Ishikawa (cell line): ENCODE measurements at regions not wholly inside any gene's neighbourhood (a gene's known extent, or its start where the extent isn't known, plus 50 kb on each side); places are given as distances from the start of the nearest gene placed in this dataset.
A peak's percentile ranks its signal among the peaks of the same experiment; 100 is the strongest.

Experiments used
- CEBPB ChIP-seq: IDR thresholded peaks from 2 replicates; pipeline ENCODE4 v1.6.1; 2012
- CREB1 ChIP-seq: IDR thresholded peaks from 2 replicates; pipeline ENCODE4 v1.6.1; 2012; ENCODE audit warnings: low read depth
- EGR1 ChIP-seq: IDR thresholded peaks from 2 replicates; pipeline ENCODE4 v1.6.1; 2012
- EP300 ChIP-seq: IDR thresholded peaks from 2 replicates; pipeline ENCODE4 v1.6.1; 2012; ENCODE audit warnings: borderline replicate concordance
- FOXM1 ChIP-seq: IDR thresholded peaks from 2 replicates; pipeline ENCODE4 v1.6.1; 2012; ENCODE audit warnings: low read depth, borderline replicate concordance
- MAX ChIP-seq: IDR thresholded peaks from 2 replicates; pipeline ENCODE4 v1.6.1; 2012
- NFIC ChIP-seq: IDR thresholded peaks from 2 replicates; pipeline ENCODE4 v1.6.1; 2012
- RAD21 ChIP-seq: IDR thresholded peaks from 2 replicates; pipeline ENCODE4 v1.6.1; 2012; ENCODE audit warnings: low read depth
- REST ChIP-seq: IDR thresholded peaks from 2 replicates; pipeline ENCODE4 v1.6.1; 2012; ENCODE audit warnings: low read depth, mild to moderate bottlenecking
- TAF1 ChIP-seq: IDR thresholded peaks from 2 replicates; pipeline ENCODE4 v1.6.1; 2012; ENCODE audit warnings: low read depth, mild to moderate bottlenecking
- TCF12 ChIP-seq: IDR thresholded peaks from 2 replicates; pipeline ENCODE4 v1.6.1; 2012; ENCODE audit warnings: low read depth
- TEAD4 ChIP-seq: IDR thresholded peaks from 2 replicates; pipeline ENCODE4 v1.6.1; 2012
- USF1 ChIP-seq: IDR thresholded peaks from 2 replicates; pipeline ENCODE4 v1.6.1; 2012
- YY1 ChIP-seq: IDR thresholded peaks from 2 replicates; pipeline ENCODE4 v1.6.1; 2012; ENCODE audit warnings: low read depth
- ZBTB7A ChIP-seq: IDR thresholded peaks from 2 replicates; pipeline ENCODE4 v1.6.1; 2012; ENCODE audit warnings: low read depth

GRCh38 chr10:3556191-3557017, 228.6 kb downstream of the KLF6 start:
- 0 out of 2 replicates have a peak, but pooled peaks have one; percentile 17 for TF ChIP-seq CEBPB

- no peak for TF ChIP-seq TAF1
- no peak for TF ChIP-seq CREB1
- TF ChIP-seq TEAD4 = no peak
- TF ChIP-seq USF1 = no peak
- TF ChIP-seq FOXM1 = no peak
- TF ChIP-seq EP300 = no peak
- no peak for TF ChIP-seq MAX
- no peak for TF ChIP-seq REST
Measured at GRCh38 chr10:3554121-3554522, 230.9 kb downstream of the KLF6 start.

DNA sequence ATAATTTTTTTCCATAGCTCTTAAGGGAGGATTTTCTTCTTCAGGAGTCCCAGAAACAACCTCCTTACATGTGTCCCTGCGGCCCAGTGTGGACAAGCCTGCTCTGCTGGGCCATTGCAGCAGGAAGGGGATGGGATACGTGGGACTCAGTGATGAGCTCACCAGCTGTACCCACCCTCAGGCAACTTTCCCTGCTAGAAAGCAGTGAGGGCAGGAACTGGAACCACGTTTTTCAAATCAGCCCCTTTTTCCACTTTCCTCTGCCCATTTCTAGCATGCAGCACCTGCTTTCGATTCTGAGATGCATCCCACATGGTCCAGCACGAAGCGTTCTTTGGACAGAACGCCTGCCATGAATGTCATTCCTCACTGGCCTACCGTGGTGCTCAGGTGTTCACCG, 232.7 kb downstream of the KLF6 start:
- TF ChIP-seq FOXM1 (no peak), CEBPB (no peak), TCF12 (no peak)

GRCh38 chr10:3551761-3552160, 233.2 kb downstream of the KLF6 start:
- TF ChIP-seq EGR1 = no peak
- no peak for TF ChIP-seq MAX
- no peak for TF ChIP-seq USF1
- no peak for TF ChIP-seq NFIC
- TF ChIP-seq CREB1 = no peak
- TF ChIP-seq RAD21 = no peak
- no peak for TF ChIP-seq REST
- TF ChIP-seq TEAD4 = no peak
- TF ChIP-seq TCF12 = no peak
- no peak for TF ChIP-seq YY1
- no peak for TF ChIP-seq EP300
- no peak for TF ChIP-seq ZBTB7A
- TF ChIP-seq CEBPB = no peak
- TF ChIP-seq FOXM1 = no peak
- TF ChIP-seq TAF1 = no peak

- TF ChIP-seq REST = no peak
- TF ChIP-seq USF1 = no peak
- no peak for TF ChIP-seq EGR1
- TF ChIP-seq RAD21 = no peak
- TF ChIP-seq TEAD4 = no peak
- no peak for TF ChIP-seq CREB1
- no peak for TF ChIP-seq FOXM1
- TF ChIP-seq TAF1 = no peak
- TF ChIP-seq NFIC = no peak
- TF ChIP-seq CEBPB = no peak
- TF ChIP-seq MAX = no peak
- TF ChIP-seq ZBTB7A = no peak
- TF ChIP-seq YY1 = no peak
- TF ChIP-seq TCF12 = no peak
- no peak for TF ChIP-seq EP300
Measured at GRCh38 chr10:3549118-3549517, 235.9 kb downstream of the KLF6 start.
